ENCODE measurements at regions not wholly inside any gene's neighbourhood (a gene's known extent, or its start where the extent isn't known, plus 50 kb on each side); places are given as distances from the start of the nearest gene placed in this dataset.

DNA sequence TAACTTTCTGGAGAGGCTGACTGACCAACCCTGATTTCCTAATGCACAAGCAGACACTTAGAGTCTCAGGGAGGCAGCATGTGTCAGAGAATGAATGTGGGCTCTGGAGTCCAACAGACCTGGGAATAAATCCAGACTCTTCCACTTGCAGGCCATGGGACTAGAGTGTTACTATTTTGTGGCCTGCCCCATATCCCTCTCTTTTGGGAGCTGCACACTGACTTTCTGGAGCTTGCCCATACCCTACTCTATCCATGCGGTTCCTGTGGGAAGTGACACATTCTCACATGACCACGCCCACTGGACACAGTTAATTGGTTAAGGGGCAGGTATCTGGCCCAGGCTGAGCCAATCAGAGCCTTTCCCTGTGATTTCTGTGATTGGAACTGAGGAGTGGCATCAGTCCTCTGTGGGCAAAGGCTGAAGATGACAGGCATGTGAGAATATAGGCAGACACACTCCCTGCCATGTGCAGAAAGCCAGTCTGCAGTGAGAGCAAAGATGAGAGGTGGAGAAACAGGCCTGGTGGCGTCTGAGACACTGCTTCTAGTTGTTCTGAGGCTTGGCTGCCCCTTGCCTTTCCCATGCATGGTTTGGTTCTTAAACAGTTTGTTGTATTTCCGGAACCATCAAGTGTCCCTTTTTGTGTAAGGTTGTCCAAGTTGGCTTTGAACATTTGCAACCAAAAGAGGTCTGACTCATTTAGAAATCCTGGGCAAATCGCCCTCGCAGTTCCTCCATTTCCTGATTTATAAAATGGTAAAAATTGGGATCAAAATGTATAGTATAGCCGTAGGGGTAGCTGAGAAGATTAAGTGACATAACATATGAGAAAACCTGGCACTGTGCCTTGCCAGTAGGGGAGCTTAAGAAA, 125.6 kb downstream of the CDC5L start:
- TF ChIP-seq, protein P1, sequence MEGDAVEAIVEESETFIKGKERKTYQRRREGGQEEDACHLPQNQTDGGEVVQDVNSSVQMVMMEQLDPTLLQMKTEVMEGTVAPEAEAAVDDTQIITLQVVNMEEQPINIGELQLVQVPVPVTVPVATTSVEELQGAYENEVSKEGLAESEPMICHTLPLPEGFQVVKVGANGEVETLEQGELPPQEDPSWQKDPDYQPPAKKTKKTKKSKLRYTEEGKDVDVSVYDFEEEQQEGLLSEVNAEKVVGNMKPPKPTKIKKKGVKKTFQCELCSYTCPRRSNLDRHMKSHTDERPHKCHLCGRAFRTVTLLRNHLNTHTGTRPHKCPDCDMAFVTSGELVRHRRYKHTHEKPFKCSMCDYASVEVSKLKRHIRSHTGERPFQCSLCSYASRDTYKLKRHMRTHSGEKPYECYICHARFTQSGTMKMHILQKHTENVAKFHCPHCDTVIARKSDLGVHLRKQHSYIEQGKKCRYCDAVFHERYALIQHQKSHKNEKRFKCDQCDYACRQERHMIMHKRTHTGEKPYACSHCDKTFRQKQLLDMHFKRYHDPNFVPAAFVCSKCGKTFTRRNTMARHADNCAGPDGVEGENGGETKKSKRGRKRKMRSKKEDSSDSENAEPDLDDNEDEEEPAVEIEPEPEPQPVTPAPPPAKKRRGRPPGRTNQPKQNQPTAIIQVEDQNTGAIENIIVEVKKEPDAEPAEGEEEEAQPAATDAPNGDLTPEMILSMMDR (conservative IDR thresholded peaks at IDR 0.05; ENCODE audit: low read length), result no peak
- TF ChIP-seq EZH2phosphoT487 (IDR thresholded peaks at IDR 0.05; ENCODE audit: borderline replicate concordance), result no peak

Data from Loucy (cell line).